IMR-90 (cell line): ENCODE measurements at regions not wholly inside any gene's neighbourhood (a gene's known extent, or its start where the extent isn't known, plus 50 kb on each side); places are given as distances from the start of the nearest gene placed in this dataset.

ENCODE experiments used
- ATAC-seq: fragments of 200-7000 bp; cut with Tn5 transposase; 2 replicates; pipeline ENCODE4 v1.9.1; 2020; ENCODE audit warnings: low read depth, mild to moderate bottlenecking, moderate library complexity
- BruUV-seq: library from RNA; stranded (reverse); fragments of 400-500 nt; replicated peaks from 2 replicates; lab custom pipeline; 2021; lab: Mats Ljungman, UMichigan
- CTCF ChIA-PET: fragments of 300-600 bp; formaldehyde crosslinking; extraction: SDS; loops from one replicate; lab custom pipeline; 2021; ENCODE audit warnings: antibody characterized with exemption; lab: Yijun Ruan, JAX
- POLR2A ChIA-PET: fragments of 300-600 bp; sonication (Branson Sonifier 250); formaldehyde crosslinking; loops from one replicate; lab custom pipeline; 2022; ENCODE audit warnings: antibody characterized with exemption; ENCODE audit not compliant: unreplicated experiment; lab: Charles Lee
- DNase-seq: peaks from one replicate; pipeline ENCODE4 v3.0.0; 2013
- H2AFZ ChIP-seq: replicated peaks from 2 replicates; pipeline ENCODE3; 2013; ENCODE audit warnings: low read length, mild to moderate bottlenecking; ENCODE audit not compliant: poor library complexity
- H2AK5ac ChIP-seq: 2 replicates; pipeline ENCODE4 v1.6.1; 2013; ENCODE audit warnings: low read depth, low read length, inconsistent platforms
- H2AK9ac ChIP-seq: replicated peaks from 2 replicates; pipeline ENCODE3; 2013; ENCODE audit warnings: mild to moderate bottlenecking, low read depth, low read length, moderate library complexity; ENCODE audit not compliant: poor library complexity
- H2BK120ac ChIP-seq: 2 replicates; pipeline ENCODE4 v1.6.1; 2013; ENCODE audit warnings: low read depth, low read length, inconsistent platforms
- H2BK15ac ChIP-seq: 3 replicates; pipeline ENCODE4 v1.6.1; 2013; ENCODE audit warnings: low read depth, low read length, inconsistent platforms
- H2BK20ac ChIP-seq: 2 replicates; pipeline ENCODE4 v1.6.1; 2013; ENCODE audit warnings: low read depth, mild to moderate bottlenecking, inconsistent platforms, low read length, moderate library complexity
- H2BK5ac ChIP-seq: 2 replicates; pipeline ENCODE4 v1.6.1; 2013; ENCODE audit warnings: mild to moderate bottlenecking, low read depth, low read length, inconsistent platforms; ENCODE audit not compliant: poor library complexity, severe bottlenecking
- H3K14ac ChIP-seq: replicated peaks from 2 replicates; pipeline ENCODE4 v1.6.1; 2013; ENCODE audit warnings: low read depth, low read length, inconsistent platforms
- H3K18ac ChIP-seq: 2 replicates; pipeline ENCODE4 v1.6.1; 2013; ENCODE audit warnings: low read depth, low read length, control low read depth
- H3K23ac ChIP-seq: 2 replicates; pipeline ENCODE4 v1.6.1; 2013; ENCODE audit warnings: low read depth, low read length, inconsistent platforms
- H3K27ac ChIP-seq: 2 replicates; pipeline ENCODE4 v1.5.1; 2013; ENCODE audit warnings: mild to moderate bottlenecking, control low read depth, low read length; ENCODE audit not compliant: insufficient read depth
- H3K27me3 ChIP-seq: 2 replicates; pipeline ENCODE4 v1.6.1; 2013; ENCODE audit warnings: low read length; ENCODE audit not compliant: control insufficient read depth, insufficient read depth
- H3K36me3 ChIP-seq: 2 replicates; pipeline ENCODE4 v1.6.1; 2013; ENCODE audit warnings: low read length, mixed read lengths; ENCODE audit not compliant: control insufficient read depth, insufficient read depth
- H3K4ac ChIP-seq: 2 replicates; pipeline ENCODE4 v1.6.1; 2013; ENCODE audit warnings: low read depth, low read length, inconsistent platforms
- H3K4me1 ChIP-seq: 2 replicates; pipeline ENCODE4 v1.6.1; 2013; ENCODE audit warnings: low read length, mixed read lengths; ENCODE audit not compliant: control insufficient read depth, insufficient read depth
- H3K4me2 ChIP-seq: 2 replicates; pipeline ENCODE4 v1.6.1; 2013; ENCODE audit warnings: low read depth, mild to moderate bottlenecking, control low read depth, low read length, moderate library complexity
- H3K4me3 ChIP-seq: 2 replicates; pipeline ENCODE4 v1.5.1; 2013; ENCODE audit warnings: low read depth, mild to moderate bottlenecking, control low read depth, low read length, moderate library complexity; ENCODE audit not compliant: insufficient read depth
- H3K56ac ChIP-seq: 2 replicates; pipeline ENCODE4 v1.6.1; 2013; ENCODE audit warnings: low read length, inconsistent platforms; ENCODE audit not compliant: insufficient read depth; ENCODE audit errors: extremely low read depth
- H3K79me1 ChIP-seq, 2 experiments: 2 replicates each; pipeline ENCODE4 v1.6.1; 2013; ENCODE audit warnings: low read length in 2 of 2, inconsistent platforms in 1 of 2, low read depth in 1 of 2
- H3K9ac ChIP-seq: 2 replicates; pipeline ENCODE4 v1.6.1; 2013; ENCODE audit warnings: low read depth, low read length, control low read depth
- H3K9me1 ChIP-seq: 2 replicates; pipeline ENCODE4 v1.6.1; 2013; ENCODE audit warnings: low read length, inconsistent platforms; ENCODE audit not compliant: insufficient read depth
- H3K9me3 ChIP-seq: 2 replicates; pipeline ENCODE4 v1.6.1; 2013; ENCODE audit warnings: low read length; ENCODE audit not compliant: control insufficient read depth, insufficient read depth
- H4K20me1 ChIP-seq: 2 replicates; pipeline ENCODE4 v1.6.1; 2013; ENCODE audit warnings: low read length, inconsistent platforms; ENCODE audit not compliant: insufficient read depth
- H4K5ac ChIP-seq: 2 replicates; pipeline ENCODE4 v1.6.1; 2013; ENCODE audit warnings: mild to moderate bottlenecking, low read depth, low read length, control low read depth
- H4K8ac ChIP-seq, 2 experiments: 2 replicates each; pipeline ENCODE4 v1.6.1; 2013; ENCODE audit warnings: low read depth in 2 of 2, low read length in 2 of 2, control low read depth in 1 of 2, inconsistent platforms in 1 of 2
- H4K91ac ChIP-seq: 2 replicates; pipeline ENCODE4 v1.6.1; 2013; ENCODE audit warnings: low read depth, low read length, inconsistent platforms; ENCODE audit not compliant: insufficient read depth
- CEBPB ChIP-seq: IDR thresholded peaks from 2 replicates; pipeline ENCODE4 v1.6.1; 2012; ENCODE audit warnings: low read depth, low read length, improper control_type of control experiment
- CTCF ChIP-seq: conservative IDR thresholded peaks from 2 replicates; pipeline ENCODE4 v1.5.1; 2012; ENCODE audit warnings: mild to moderate bottlenecking, low read depth, low read length, improper control_type of control experiment
- FOS ChIP-seq: fragments of 150-350 bp; IDR thresholded peaks from 2 replicates; pipeline ENCODE4 v1.6.1; 2016; ENCODE audit warnings: low read depth, low read length
- MAZ ChIP-seq: IDR thresholded peaks from 2 replicates; pipeline ENCODE4 v1.6.1; 2012; ENCODE audit warnings: low read depth, mild to moderate bottlenecking, low read length, improper control_type of control experiment, moderate library complexity, borderline replicate concordance
- MXI1 ChIP-seq: IDR thresholded peaks from 2 replicates; pipeline ENCODE4 v1.6.1; 2012; ENCODE audit warnings: low read depth, mild to moderate bottlenecking, low read length, moderate library complexity, borderline replicate concordance
- POLR2A ChIP-seq: IDR thresholded peaks from 2 replicates; pipeline ENCODE4 v1.6.1; 2012; ENCODE audit warnings: mild to moderate bottlenecking, low read depth, low read length
- RAD21 ChIP-seq: IDR thresholded peaks from 2 replicates; pipeline ENCODE4 v1.6.1; 2012; ENCODE audit warnings: low read length, improper control_type of control experiment
- RCOR1 ChIP-seq: IDR thresholded peaks from 2 replicates; pipeline ENCODE4 v1.6.1; 2012; ENCODE audit warnings: mild to moderate bottlenecking, low read length, improper control_type of control experiment; ENCODE audit not compliant: insufficient replicate concordance
- RFX5 ChIP-seq: IDR thresholded peaks from 2 replicates; pipeline ENCODE4 v1.8.0; 2012; ENCODE audit warnings: low read depth, mild to moderate bottlenecking, low read length, moderate library complexity
- SMC3 ChIP-seq: fragments of 150-350 bp; IDR thresholded peaks from 2 replicates; pipeline ENCODE4 v1.6.1; 2016; ENCODE audit warnings: low read depth, mild to moderate bottlenecking, antibody characterized with exemption, low read length, moderate library complexity
- WGBS, 2 experiments: methylation state at CpG; one replicate each; pipeline versions ENCODE4 v1.1.5 to v1.1.7; 2013; ENCODE audit warnings: missing lambda C conversion rate in 2 of 2; ENCODE audit not compliant: insufficient read length in 1 of 2; ENCODE audit errors: extremely low coverage in 2 of 2; 5-methylcytosine and 5-hydroxymethylcytosine counted together
- dilution Hi-C: fragments of 300-500 bp; cut with HindIII; formaldehyde crosslinking; loops from one replicate; pipeline ENCODE4 v1.14.3; 2018; ENCODE audit warnings: low sequenced_read_pairs; ENCODE audit not compliant: unreplicated experiment
- in situ Hi-C: fragments of 300-500 bp; cut with MboI; formaldehyde crosslinking; loops from 3 replicates; pipeline ENCODE4 v1.14.3; 2019; ENCODE audit warnings: low sequenced_read_pairs, inconsistent platforms, mixed read lengths
- intact Hi-C: fragments of 100-400 bp; cut with micrococcal nuclease; formaldehyde crosslinking; loops from 2 replicates; pipeline ENCODE4 v1.10.0; 2022

DNA sequence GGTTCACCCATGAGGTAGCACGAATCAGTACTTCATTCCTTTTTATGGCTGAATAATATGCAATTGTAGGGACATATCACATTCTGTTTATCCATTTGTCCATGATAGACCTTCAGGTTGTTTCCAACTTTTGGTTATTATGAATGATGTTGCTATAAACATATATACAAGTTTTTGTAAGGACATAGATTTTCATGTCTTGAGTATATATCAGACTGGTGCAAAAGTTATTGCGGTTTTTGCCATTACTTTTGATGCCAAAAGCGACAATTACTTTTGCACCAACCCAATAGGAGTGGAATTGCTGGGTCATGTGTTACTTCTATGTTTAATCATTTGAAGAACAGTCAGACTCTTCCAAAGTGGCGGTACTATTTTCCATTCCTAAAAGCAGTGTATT, 361.5 kb downstream of the RPS24 start:
- Histone ChIP-seq H3K9me3 (no peaks in the 10 kb centered on the region), H3K27me3 (peaks cover 42% of the 10 kb centered on the region), H2BK120ac (no peak overlapping the region), H2AFZ (no peak overlapping the region), H2AK9ac (no peak overlapping the region), H3K14ac (no peak overlapping the region), H2BK15ac (no peak overlapping the region), H4K20me1 (no peaks in the 10 kb centered on the region), H3K23ac (no peak overlapping the region), H3K4ac (no peak overlapping the region), H2BK5ac (no peak overlapping the region), H3K4me1 (no peaks in the 10 kb centered on the region), H2BK20ac (no peak overlapping the region), H4K8ac (no peak overlapping the region), H3K18ac (no peak overlapping the region), H3K9ac (no peak overlapping the region), H4K91ac (no peak overlapping the region), H3K79me1 (no peaks in the 10 kb centered on the region), H2AK5ac (no peak overlapping the region), H3K4me3 (no peak overlapping the region), H3K9me1 (no peaks in the 10 kb centered on the region), H3K36me3 (no peaks in the 10 kb centered on the region), H3K4me2 (no peak overlapping the region), H3K56ac (no peak overlapping the region), H3K27ac (no peak overlapping the region), H4K5ac (no peak overlapping the region)
- WGBS, 2 experiments: no CpG with 5 or more reads among the region's 4 CpGs
- ATAC-seq (no peak), DNase-seq (no peak)
- ChIA-PET CTCF (no interaction called here), POLR2A (no interaction called here)
- dilution Hi-C loops (no loop called here), in situ Hi-C loops (no loop called here), intact Hi-C loops (no loop called here)
- no peak for TF ChIP-seq SMC3
- TF ChIP-seq MAZ: no peak
- TF ChIP-seq RCOR1: no peak
- TF ChIP-seq CEBPB: no peak
- no peak for TF ChIP-seq RAD21
- no peak for TF ChIP-seq POLR2A
- TF ChIP-seq CTCF: no peak
- TF ChIP-seq FOS: no peak
- TF ChIP-seq MXI1: no peak
- TF ChIP-seq RFX5: no peak
- BruUV-seq: no TSS peak
